HCT116 (cell line): ENCODE measurements at regions not wholly inside any gene's neighbourhood (a gene's known extent, or its start where the extent isn't known, plus 50 kb on each side); places are given as distances from the start of the nearest gene placed in this dataset.

Experiments used
- ATAC-seq: fragments of 200-7000 bp; cut with Tn5 transposase; 2 replicates; pipeline ENCODE4 v1.9.1; 2020; ENCODE audit warnings: mild to moderate bottlenecking, moderate library complexity
- BruUV-seq: library from RNA; stranded (reverse); fragments of 400-500 nt; replicated peaks from 2 replicates; lab custom pipeline; 2021; lab: Mats Ljungman, UMichigan
- CTCF ChIA-PET: fragments of 300-600 bp; sonication (Branson Sonifier 250); formaldehyde crosslinking; loops from one replicate; lab custom pipeline; 2021; ENCODE audit warnings: antibody characterized with exemption; lab: Charles Lee
- POLR2A ChIA-PET: fragments of 300-600, 350-600 bp; sonication (Branson Sonifier 250); formaldehyde crosslinking; loops from one replicate; lab custom pipeline; 2021; ENCODE audit warnings: antibody characterized with exemption; lab: Charles Lee
- RAD21 ChIA-PET, 2 experiments: fragments of 300-600 bp; sonication (Branson Sonifier 250); formaldehyde crosslinking; loops; one replicate each; lab custom pipeline; 2023; ENCODE audit warnings: low total read pairs in 2 of 2; ENCODE audit not compliant: uncharacterized antibody in 2 of 2, unreplicated experiment in 2 of 2, low non-redundant PET in 1 of 2; lab: Charles Lee
- DNase-seq: peaks from one replicate; pipeline ENCODE4 v3.0.0-alpha.2; 2010; ENCODE audit warnings: low read depth, low spot score
- H2AFZ ChIP-seq: fragments of 200-600 bp; shearing (Covaris generic), sonication (generic); 2 replicates; pipeline ENCODE4 v1.6.1; 2017; ENCODE audit warnings: low read depth, mixed run types, mixed read lengths, antibody characterized with exemption, low read length; ENCODE audit not compliant: poor library complexity, severe bottlenecking
- H3K27ac ChIP-seq: 2 replicates; pipeline ENCODE4 v1.5.1; 2012; ENCODE audit warnings: low read depth, low read length
- H3K27me3 ChIP-seq: fragments of 200-600 bp; sonication (generic); 2 replicates; pipeline ENCODE4 v1.6.1; 2016; ENCODE audit warnings: mixed run types, low read length, mixed read lengths; ENCODE audit not compliant: insufficient read depth
- H3K36me3 ChIP-seq, 2 experiments: fragments of 200-500 bp in 1 of 2; fragments of 200-600 bp in 1 of 2; sonication (Bioruptor generic) in 1 of 2; sonication (generic) in 1 of 2; 2 replicates each; pipeline versions ENCODE4 v1.5.1 to v1.6.1; 2014 to 2016; ENCODE audit warnings: low read length in 2 of 2, inconsistent platforms in 1 of 2, mixed read lengths in 1 of 2, mixed run types in 1 of 2; ENCODE audit not compliant: insufficient read depth in 2 of 2, control insufficient read depth in 1 of 2
- H3K4me1 ChIP-seq, 2 experiments: fragments of 200-600 bp in 1 of 2; sonication (generic) in 1 of 2; 2 replicates each; pipeline versions ENCODE4 v1.5.1 to v1.6.1; 2012 to 2017; ENCODE audit warnings: low read length in 2 of 2, inconsistent platforms in 1 of 2, mild to moderate bottlenecking in 1 of 2, mixed read lengths in 1 of 2, mixed run types in 1 of 2, moderate library complexity in 1 of 2; ENCODE audit not compliant: insufficient read depth in 2 of 2, control insufficient read depth in 1 of 2
- H3K4me2 ChIP-seq: fragments of 200-600 bp; sonication (generic); 2 replicates; pipeline ENCODE4 v1.6.1; 2017; ENCODE audit warnings: mixed run types, low read length, mixed read lengths
- H3K4me3 ChIP-seq, 2 experiments: fragments of 200-600 bp in 1 of 2; sonication (generic) in 1 of 2; replicated peaks in 1 of 2; 2 replicates each; pipeline ENCODE4 v1.5.1; 2011 to 2016; ENCODE audit warnings: low read length in 2 of 2, control low read depth in 1 of 2, low read depth in 1 of 2, mild to moderate bottlenecking in 1 of 2, mixed read lengths in 1 of 2, mixed run types in 1 of 2
- H3K79me2 ChIP-seq: fragments of 200-600 bp; sonication (generic); 2 replicates; pipeline ENCODE4 v1.6.1; 2017; ENCODE audit warnings: mild to moderate bottlenecking, mixed run types, low read length, moderate library complexity, mixed read lengths; ENCODE audit not compliant: insufficient read depth
- H3K9ac ChIP-seq: fragments of 200-600 bp; sonication (generic); 2 replicates; pipeline ENCODE4 v1.6.1; 2016; ENCODE audit warnings: low read length, mixed read lengths
- H3K9me2 ChIP-seq: fragments of 200-600 bp; sonication (generic), shearing (Covaris generic); 2 replicates; pipeline ENCODE4 v1.6.1; 2017; ENCODE audit warnings: mixed run types, mild to moderate bottlenecking, moderate library complexity; ENCODE audit not compliant: insufficient read depth
- H3K9me3 ChIP-seq, 2 experiments: fragments of 200-500 bp in 1 of 2; fragments of 200-600 bp in 1 of 2; sonication (Bioruptor generic) in 1 of 2; sonication (generic) in 1 of 2; 2 replicates each; pipeline ENCODE4 v1.6.1; 2014 to 2017; ENCODE audit warnings: low read length in 2 of 2, mixed read lengths in 2 of 2, inconsistent platforms in 1 of 2, low read depth in 1 of 2, mild to moderate bottlenecking in 1 of 2, mixed run types in 1 of 2, moderate library complexity in 1 of 2; ENCODE audit not compliant: control insufficient read depth in 1 of 2, insufficient read depth in 1 of 2
- H4K20me1 ChIP-seq: fragments of 200-600 bp; sonication (generic), shearing (Covaris generic); 2 replicates; pipeline ENCODE4 v1.6.1; 2017; ENCODE audit warnings: mixed run types, mild to moderate bottlenecking, moderate library complexity; ENCODE audit not compliant: insufficient read depth
- CBX3 ChIP-seq: IDR thresholded peaks from 2 replicates; pipeline ENCODE4 v1.6.1; 2012; ENCODE audit warnings: low read depth
- ELF1 ChIP-seq: IDR thresholded peaks from 2 replicates; pipeline ENCODE4 v1.6.1; 2012; ENCODE audit warnings: low read depth, borderline replicate concordance
- POLR2A ChIP-seq: IDR thresholded peaks from 2 replicates; pipeline ENCODE4 v1.7.0; 2011; ENCODE audit warnings: borderline replicate concordance; ENCODE audit not compliant: insufficient read depth, insufficient read length; ENCODE audit errors: extremely low read depth
- POLR2AphosphoS5 ChIP-seq: IDR thresholded peaks from 2 replicates; pipeline ENCODE4 v1.6.1; 2011; ENCODE audit warnings: mild to moderate bottlenecking, low read depth, low read length, moderate library complexity
- RAD21 ChIP-seq: IDR thresholded peaks from 2 replicates; pipeline ENCODE4 v1.6.1; 2012; ENCODE audit warnings: low read depth, mild to moderate bottlenecking
- REST ChIP-seq: IDR thresholded peaks from 2 replicates; pipeline ENCODE4 v1.6.1; 2012; ENCODE audit warnings: low read depth
- SP1 ChIP-seq: IDR thresholded peaks from 2 replicates; pipeline ENCODE4 v1.6.1; 2012; ENCODE audit warnings: low read depth
- ZBTB33 ChIP-seq: IDR thresholded peaks from 2 replicates; pipeline ENCODE4 v1.6.1; 2011; ENCODE audit warnings: mild to moderate bottlenecking, low read length, moderate library complexity; ENCODE audit not compliant: insufficient replicate concordance; ENCODE audit errors: extremely low read depth
- ZNF274 ChIP-seq: fragments of 200-500 bp; sonication (Bioruptor generic); IDR thresholded peaks from 2 replicates; pipeline ENCODE4 v1.6.1; 2014; ENCODE audit warnings: mild to moderate bottlenecking, low read depth, low read length, inconsistent platforms
- intact Hi-C: fragments of 100-400 bp; cut with micrococcal nuclease; formaldehyde crosslinking; loops from 2 replicates; pipeline ENCODE4 v1.10.0; 2022
- TF ChIP-seq, protein P1 (sequence below): IDR thresholded peaks from 2 replicates; pipeline ENCODE4 v1.6.1; 2012
- TF ChIP-seq, protein P2 (sequence below), 3 experiments: fragments of 200-600 bp in 1 of 3; sonication (generic) in 1 of 3; IDR thresholded peaks in 2 of 3; conservative IDR thresholded peaks in 1 of 3; 2 replicates each; pipeline ENCODE4 v1.5.1; 2012 to 2017; ENCODE audit warnings: low read depth in 2 of 3, low read length in 2 of 3, antibody characterized with exemption in 1 of 3, borderline replicate concordance in 1 of 3, control low read depth in 1 of 3, mild to moderate bottlenecking in 1 of 3, mixed read lengths in 1 of 3, mixed run types in 1 of 3, moderate library complexity in 1 of 3; ENCODE audit not compliant: insufficient read depth in 1 of 3

DNA sequence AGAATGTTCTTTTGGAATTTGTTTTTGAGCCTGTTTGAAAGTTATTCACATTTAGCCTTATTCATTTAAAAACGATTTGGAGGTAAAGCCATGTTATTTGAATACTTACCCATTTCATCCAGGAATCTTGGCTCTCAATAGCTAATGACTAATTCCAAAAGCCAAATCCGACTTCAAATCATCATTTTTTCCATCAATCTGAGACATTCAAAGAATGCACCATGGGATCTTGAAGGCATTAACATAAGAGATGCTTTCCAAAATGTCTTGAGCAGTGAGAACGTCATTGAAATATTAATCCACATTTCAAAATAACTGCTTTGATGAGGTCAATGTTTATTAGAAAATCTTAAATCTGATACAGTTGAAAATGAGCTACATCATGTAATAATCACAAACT, 617.0 kb upstream of the RORB start:
- DNase-seq = no peak
- H3K4me3 ChIP-seq = no peak overlapping the region
- ChIA-PET RAD21 (no interaction called here), POLR2A (no interaction called here), CTCF (no interaction called here)
- no peak overlapping the region for H3K4me2 ChIP-seq
- H3K4me1 ChIP-seq = no peaks in the 10 kb centered on the region
- no peaks in the 10 kb centered on the region for H4K20me1 ChIP-seq
- no peak for TF ChIP-seq CBX3
- TF ChIP-seq ZBTB33 = no peak
- no peak for TF ChIP-seq ZNF274
- no peak for TF ChIP-seq REST
- TF ChIP-seq RAD21 = no peak
- TF ChIP-seq, protein P1, sequence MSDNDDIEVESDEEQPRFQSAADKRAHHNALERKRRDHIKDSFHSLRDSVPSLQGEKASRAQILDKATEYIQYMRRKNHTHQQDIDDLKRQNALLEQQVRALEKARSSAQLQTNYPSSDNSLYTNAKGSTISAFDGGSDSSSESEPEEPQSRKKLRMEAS = no peak
- no peak for TF ChIP-seq POLR2A
- TF ChIP-seq SP1 = no peak
- TF ChIP-seq, protein P2, sequence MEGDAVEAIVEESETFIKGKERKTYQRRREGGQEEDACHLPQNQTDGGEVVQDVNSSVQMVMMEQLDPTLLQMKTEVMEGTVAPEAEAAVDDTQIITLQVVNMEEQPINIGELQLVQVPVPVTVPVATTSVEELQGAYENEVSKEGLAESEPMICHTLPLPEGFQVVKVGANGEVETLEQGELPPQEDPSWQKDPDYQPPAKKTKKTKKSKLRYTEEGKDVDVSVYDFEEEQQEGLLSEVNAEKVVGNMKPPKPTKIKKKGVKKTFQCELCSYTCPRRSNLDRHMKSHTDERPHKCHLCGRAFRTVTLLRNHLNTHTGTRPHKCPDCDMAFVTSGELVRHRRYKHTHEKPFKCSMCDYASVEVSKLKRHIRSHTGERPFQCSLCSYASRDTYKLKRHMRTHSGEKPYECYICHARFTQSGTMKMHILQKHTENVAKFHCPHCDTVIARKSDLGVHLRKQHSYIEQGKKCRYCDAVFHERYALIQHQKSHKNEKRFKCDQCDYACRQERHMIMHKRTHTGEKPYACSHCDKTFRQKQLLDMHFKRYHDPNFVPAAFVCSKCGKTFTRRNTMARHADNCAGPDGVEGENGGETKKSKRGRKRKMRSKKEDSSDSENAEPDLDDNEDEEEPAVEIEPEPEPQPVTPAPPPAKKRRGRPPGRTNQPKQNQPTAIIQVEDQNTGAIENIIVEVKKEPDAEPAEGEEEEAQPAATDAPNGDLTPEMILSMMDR (IDR thresholded peaks at IDR 0.05 in 2 of 3, conservative IDR thresholded peaks at IDR 0.05 in 1 of 3; ENCODE audit: borderline replicate concordance in 1 of 3, insufficient read depth in 1 of 3, low read depth in 2 of 3, low read length in 2 of 3) = no peak
- TF ChIP-seq ELF1 = no peak
- no peak for TF ChIP-seq POLR2AphosphoS5
- no peaks in the 10 kb centered on the region for H3K79me2 ChIP-seq
- no peak overlapping the region for H3K9ac ChIP-seq
- H2AFZ ChIP-seq = no peak overlapping the region
- H3K27me3 ChIP-seq = no peaks in the 10 kb centered on the region
- no peak overlapping the region for H3K27ac ChIP-seq
- no peak for ATAC-seq
- no peaks in the 10 kb centered on the region for H3K9me2 ChIP-seq
- BruUV-seq = no TSS peak
- H3K36me3 ChIP-seq = no peaks in the 10 kb centered on the region
- intact Hi-C loops = no loop called here
- H3K9me3 ChIP-seq = peaks cover 0 to 1% of the 10 kb centered on the region in 2 experiments; a peak in 1 of 4 replicates
